ENCODE measurements at regions not wholly inside any gene's neighbourhood (a gene's known extent, or its start where the extent isn't known, plus 50 kb on each side); places are given as distances from the start of the nearest gene placed in this dataset.

GRCh38 chr20:1793821-1794220 lies 101.4 kb upstream of the SIRPA start:
- no peak for TF ChIP-seq EZH2 (IDR thresholded peaks at IDR 0.05; ENCODE audit: insufficient read depth, poor library complexity, severe bottlenecking)
- no peak for TF ChIP-seq EZH2phosphoT487 (IDR thresholded peaks at IDR 0.05; ENCODE audit: insufficient read depth, low read depth)

Data from GM23248 (cell line).